H9 (cell line): ENCODE measurements at regions not wholly inside any gene's neighbourhood (a gene's known extent, or its start where the extent isn't known, plus 50 kb on each side); places are given as distances from the start of the nearest gene placed in this dataset.

Experiments used
- DNase-seq: peaks from one replicate; pipeline ENCODE4 v3.0.0-alpha.2; 2017
- H2AFZ ChIP-seq: one replicate; pipeline ENCODE4 v1.6.1; 2013; ENCODE audit warnings: mild to moderate bottlenecking, low read length, control low read depth, moderate library complexity
- H2AK5ac ChIP-seq: 2 replicates; pipeline ENCODE4 v1.6.1; 2013; ENCODE audit warnings: low read length, control low read depth, mixed read lengths; ENCODE audit not compliant: insufficient read length
- H2BK120ac ChIP-seq: one replicate; pipeline ENCODE4 v1.6.1; 2013; ENCODE audit warnings: low read depth, mild to moderate bottlenecking, low read length, control low read depth, inconsistent platforms; ENCODE audit not compliant: poor library complexity, severe bottlenecking
- H2BK12ac ChIP-seq: 2 replicates; pipeline ENCODE4 v1.6.1; 2013; ENCODE audit warnings: low read length, control low read depth, mixed read lengths, low read depth; ENCODE audit not compliant: insufficient read length
- H2BK15ac ChIP-seq: 2 replicates; pipeline ENCODE4 v1.6.1; 2013; ENCODE audit warnings: low read depth, low read length, control low read depth
- H2BK20ac ChIP-seq: one replicate; pipeline ENCODE4 v1.6.1; 2013; ENCODE audit warnings: low read depth, mild to moderate bottlenecking, low read length, control low read depth, inconsistent platforms; ENCODE audit not compliant: poor library complexity, severe bottlenecking
- H2BK5ac ChIP-seq: 2 replicates; pipeline ENCODE4 v1.6.1; 2013; ENCODE audit warnings: low read length, control low read depth, mixed read lengths; ENCODE audit not compliant: insufficient read length
- H3K14ac ChIP-seq: 2 replicates; pipeline ENCODE4 v1.6.1; 2013; ENCODE audit warnings: low read length, control low read depth; ENCODE audit not compliant: insufficient read depth
- H3K18ac ChIP-seq: 2 replicates; pipeline ENCODE4 v1.6.1; 2013; ENCODE audit warnings: low read depth, mild to moderate bottlenecking, mixed read lengths, low read length, control low read depth; ENCODE audit not compliant: insufficient read length
- H3K23ac ChIP-seq: 2 replicates; pipeline ENCODE4 v1.6.1; 2013; ENCODE audit warnings: low read length, control low read depth, mixed read lengths, low read depth; ENCODE audit not compliant: insufficient read length
- H3K23me2 ChIP-seq: 2 replicates; pipeline ENCODE4 v1.6.1; 2013; ENCODE audit warnings: low read depth, mild to moderate bottlenecking, mixed read lengths, low read length, control low read depth; ENCODE audit not compliant: insufficient read length, poor library complexity, severe bottlenecking
- H3K27ac ChIP-seq: 2 replicates; pipeline ENCODE4 v1.5.1; 2013; ENCODE audit warnings: low read length, control low read depth, mixed read lengths, low read depth; ENCODE audit not compliant: insufficient read length
- H3K27me3 ChIP-seq: 2 replicates; pipeline ENCODE4 v1.6.1; 2013; ENCODE audit warnings: low read length, control low read depth, inconsistent platforms; ENCODE audit not compliant: insufficient read depth
- H3K4ac ChIP-seq: 2 replicates; pipeline ENCODE4 v1.6.1; 2013; ENCODE audit warnings: low read depth, mild to moderate bottlenecking, control low read depth, inconsistent platforms, low read length, moderate library complexity
- H3K4me1 ChIP-seq: 2 replicates; pipeline ENCODE4 v1.6.1; 2013; ENCODE audit warnings: low read length, control low read depth, inconsistent platforms; ENCODE audit not compliant: insufficient read depth
- H3K4me2 ChIP-seq: 2 replicates; pipeline ENCODE4 v1.6.1; 2013; ENCODE audit warnings: low read length, control low read depth, mixed read lengths; ENCODE audit not compliant: insufficient read length, insufficient read depth
- H3K56ac ChIP-seq: 2 replicates; pipeline ENCODE4 v1.6.1; 2013; ENCODE audit warnings: low read depth, mild to moderate bottlenecking, mixed read lengths, low read length, control low read depth; ENCODE audit not compliant: insufficient read length
- H3K79me1 ChIP-seq: 2 replicates; pipeline ENCODE4 v1.6.1; 2013; ENCODE audit warnings: low read depth, mild to moderate bottlenecking, moderate library complexity, low read length, control low read depth, inconsistent platforms; ENCODE audit not compliant: insufficient read depth, poor library complexity, severe bottlenecking
- H3K79me2 ChIP-seq: 2 replicates; pipeline ENCODE4 v1.6.1; 2013; ENCODE audit warnings: low read length, control low read depth, inconsistent platforms; ENCODE audit not compliant: insufficient read depth
- H3K9ac ChIP-seq: 2 replicates; pipeline ENCODE4 v1.6.1; 2013; ENCODE audit warnings: low read length, control low read depth, mixed read lengths; ENCODE audit not compliant: insufficient read length; ENCODE audit errors: extremely low read depth
- H3K9me3 ChIP-seq: one replicate; pipeline ENCODE4 v1.6.1; 2013; ENCODE audit warnings: low read depth, low read length, inconsistent platforms; ENCODE audit not compliant: control insufficient read depth
- H3T11ph ChIP-seq: one replicate; pipeline ENCODE4 v1.6.1; 2013; ENCODE audit warnings: mild to moderate bottlenecking, low read length, control low read depth, inconsistent platforms
- H4K20me1 ChIP-seq: one replicate; pipeline ENCODE4 v1.6.1; 2013; ENCODE audit not compliant: control insufficient read depth, insufficient read length, insufficient read depth
- H4K5ac ChIP-seq: 2 replicates; pipeline ENCODE4 v1.6.1; 2013; ENCODE audit warnings: low read depth, mild to moderate bottlenecking, mixed read lengths, low read length, control low read depth; ENCODE audit not compliant: insufficient read length
- H4K8ac ChIP-seq: replicated peaks from 2 replicates; pipeline ENCODE4 v1.6.1; 2013; ENCODE audit warnings: low read length, control low read depth, mixed read lengths, low read depth; ENCODE audit not compliant: insufficient read length
- H4K91ac ChIP-seq: 2 replicates; pipeline ENCODE4 v1.6.1; 2013; ENCODE audit warnings: low read depth, mild to moderate bottlenecking, moderate library complexity, mixed read lengths, low read length, control low read depth; ENCODE audit not compliant: insufficient read length
- H3K27ac Mint-ChIP-seq, 3 experiments: 2 replicates in 2 of 3; 3 replicates in 1 of 3; pipeline ENCODE4 v1.8.0; 2020 to 2021; ENCODE audit warnings: mixed read lengths in 3 of 3, mild to moderate bottlenecking in 1 of 3, moderate library complexity in 1 of 3
- H3K27me3 Mint-ChIP-seq: 2 replicates; pipeline ENCODE4 v1.8.0; 2021; ENCODE audit warnings: low read depth, mild to moderate bottlenecking, moderate library complexity, mixed read lengths
- H3K36me3 Mint-ChIP-seq, 3 experiments: 2 replicates in 2 of 3; 3 replicates in 1 of 3; pipeline ENCODE4 v1.8.0; 2020 to 2021; ENCODE audit warnings: low read depth in 3 of 3, mixed read lengths in 3 of 3; ENCODE audit not compliant: insufficient read depth in 1 of 3
- H3K4me1 Mint-ChIP-seq, 2 experiments: 2 replicates each; pipeline ENCODE4 v1.8.0; 2020; ENCODE audit warnings: mixed read lengths in 2 of 2
- H3K4me3 Mint-ChIP-seq, 2 experiments: 2 replicates in 1 of 2; 3 replicates in 1 of 2; pipeline ENCODE4 v1.8.0; 2020 to 2021; ENCODE audit warnings: mild to moderate bottlenecking in 2 of 2, mixed read lengths in 2 of 2, moderate library complexity in 1 of 2
- H3K9me3 Mint-ChIP-seq, 2 experiments: 2 replicates in 1 of 2; 3 replicates in 1 of 2; pipeline ENCODE4 v1.8.0; 2020; ENCODE audit warnings: mild to moderate bottlenecking in 2 of 2, mixed read lengths in 2 of 2, moderate library complexity in 1 of 2
- CTCF ChIP-seq: fragments of 200-600 bp; sonication (generic); conservative IDR thresholded peaks from 3 replicates; pipeline ENCODE4 v1.8.0; 2021; ENCODE audit warnings: antibody characterized with exemption, mild to moderate bottlenecking
- WGBS: extraction: QIAGEN DNeasy Blood & Tissue Kit; methylation state at CpG from one replicate; pipeline ENCODE4 v1.1.7; 2013; ENCODE audit warnings: missing lambda C conversion rate, low lambda C conversion rate, mixed read lengths; ENCODE audit not compliant: insufficient read length; ENCODE audit errors: extremely low coverage; 5-methylcytosine and 5-hydroxymethylcytosine counted together

- no CpG with 5 or more reads among the region's 1 CpG for WGBS
- Histone ChIP-seq H2AK5ac (no peak overlapping the region), H3K4me1 (no peaks in the 10 kb centered on the region), H3K79me2 (no peaks in the 10 kb centered on the region), H4K20me1 (no peaks in the 10 kb centered on the region), H2BK12ac (no peak overlapping the region), H3K4me2 (no peak overlapping the region), H2BK5ac (no peak overlapping the region), H3K14ac (no peak overlapping the region), H2BK15ac (no peak overlapping the region), H3K9ac (no peak overlapping the region), H3K4ac (no peak overlapping the region), H3K9me3 (no peaks in the 10 kb centered on the region), H2AFZ (no peak overlapping the region), H3K23ac (no peak overlapping the region), H3T11ph (no peak overlapping the region), H3K56ac (no peak overlapping the region), H3K27ac (no peak overlapping the region), H2BK20ac (no peak overlapping the region), H2BK120ac (no peak overlapping the region), H4K5ac (no peak overlapping the region), H4K8ac (no peak overlapping the region), H3K18ac (no peak overlapping the region), H4K91ac (no peak overlapping the region), H3K27me3 (no peaks in the 10 kb centered on the region), H3K23me2 (no peaks in the 10 kb centered on the region), H3K79me1 (no peaks in the 10 kb centered on the region)
- peaks cover 3 to 11% of the 10 kb centered on the region in 2 experiments for H3K9me3 Mint-ChIP-seq
- DNase-seq: no peak
- H3K4me3 Mint-ChIP-seq: no peak overlapping the region
- peaks cover 7% of the 10 kb centered on the region for H3K27me3 Mint-ChIP-seq
- H3K4me1 Mint-ChIP-seq: peaks cover 14 to 24% of the 10 kb centered on the region in 2 experiments
- no peak overlapping the region for H3K27ac Mint-ChIP-seq
- no peak for TF ChIP-seq CTCF
- H3K36me3 Mint-ChIP-seq: peaks cover 0 to 5% (median 0%) of the 10 kb centered on the region in 3 experiments; a peak in 3 of 7 replicates
These were observed 362.7 kb downstream of the REEP3 start for GRCh38 chr10:63883861-63884260.
